Fibroblast of villous mesenchyme (primary cell): ENCODE measurements at regions not wholly inside any gene's neighbourhood (a gene's known extent, or its start where the extent isn't known, plus 50 kb on each side); places are given as distances from the start of the nearest gene placed in this dataset.

ENCODE experiments used
- DNase-seq: peaks from one replicate; pipeline ENCODE4 v3.0.0-alpha.2; 2010; ENCODE audit warnings: low read depth
- H3K4me3 ChIP-seq: 2 replicates; pipeline ENCODE4 v1.5.1; 2011; ENCODE audit warnings: low read depth, mild to moderate bottlenecking, low read length
- CTCF ChIP-seq: IDR thresholded peaks from 2 replicates; pipeline ENCODE4 v1.5.1; 2012; ENCODE audit warnings: low read depth, mild to moderate bottlenecking, low read length; ENCODE audit not compliant: insufficient read depth

GRCh38 chr5:104955479-104955878 lies 1392.9 kb upstream of the NUDT12 start:
- no peak for TF ChIP-seq CTCF
- DNase-seq, result no peak
- no peak overlapping the region for H3K4me3 ChIP-seq

- no peak overlapping the region for H3K4me3 ChIP-seq
- no peak for DNase-seq
- TF ChIP-seq CTCF, result no peak
Observed at GRCh38 chr5:104952876-104953275, 1390.3 kb upstream of the NUDT12 start.

- no peak for DNase-seq
- no peak overlapping the region for H3K4me3 ChIP-seq
- no peak for TF ChIP-seq CTCF
Observed at GRCh38 chr5:104951829-104952228, 1389.2 kb upstream of the NUDT12 start.

- H3K4me3 ChIP-seq, result no peak overlapping the region
- DNase-seq, result no peak
- TF ChIP-seq CTCF, result no peak
Observed at GRCh38 chr5:104947076-104947475, 1384.5 kb upstream of the NUDT12 start.

GRCh38 chr5:104942735-104943134 lies 1380.1 kb upstream of the NUDT12 start:
- TF ChIP-seq CTCF, result no peak
- no peak overlapping the region for H3K4me3 ChIP-seq
- peak; percentile 16 for DNase-seq

- no peak overlapping the region for H3K4me3 ChIP-seq
- DNase-seq, result no peak
- no peak for TF ChIP-seq CTCF
Observed at GRCh38 chr5:104941030-104941645, 1378.5 kb upstream of the NUDT12 start.

- no peak overlapping the region for H3K4me3 ChIP-seq
- TF ChIP-seq CTCF, result no peak
- no peak for DNase-seq
Observed at GRCh38 chr5:104937598-104937997, 1375.0 kb upstream of the NUDT12 start.
